SK-N-SH treated with all-trans-retinoic acid at 6 μM for 48 hours (cell line): ENCODE measurements at regions not wholly inside any gene's neighbourhood (a gene's known extent, or its start where the extent isn't known, plus 50 kb on each side); places are given as distances from the start of the nearest gene placed in this dataset.

Source experiments
- PPARA ChIP-seq: fragments of 250-450 bp; sonication (Bioruptor Pico); IDR thresholded peaks from 2 replicates; pipeline ENCODE4 v1.5.0; 2020; ENCODE audit warnings: mild to moderate bottlenecking, borderline replicate concordance
- ZFP3 ChIP-seq: fragments of 250-450 bp; sonication (Bioruptor Pico); IDR thresholded peaks from 2 replicates; pipeline ENCODE4 v1.5.0; 2020; ENCODE audit warnings: mild to moderate bottlenecking, moderate library complexity
- ZNF565 ChIP-seq: fragments of 450-650 bp; formaldehyde crosslinking; conservative IDR thresholded peaks from 2 replicates; pipeline ENCODE4 v1.5.0; 2020; ENCODE audit warnings: low read depth, mild to moderate bottlenecking, moderate library complexity
- ZNF70 ChIP-seq: fragments of 450-650 bp; formaldehyde crosslinking; IDR thresholded peaks from 2 replicates; pipeline ENCODE4 v1.5.0; 2020; ENCODE audit warnings: mild to moderate bottlenecking, moderate library complexity
- TF ChIP-seq, protein P1 (sequence below): fragments of 250-450 bp; sonication (Bioruptor Pico); IDR thresholded peaks from 2 replicates; pipeline ENCODE4 v1.5.1; 2021; ENCODE audit warnings: mild to moderate bottlenecking, moderate library complexity
- TF ChIP-seq, protein P2 (sequence below): fragments of 250-450 bp; sonication (Bioruptor Pico); IDR thresholded peaks from 2 replicates; pipeline ENCODE4 v1.8.0; 2020; ENCODE audit warnings: mild to moderate bottlenecking, moderate library complexity, borderline replicate concordance
- TF ChIP-seq, protein P3 (sequence below): fragments of 250-450 bp; sonication (Bioruptor Pico); IDR thresholded peaks from 2 replicates; pipeline ENCODE4 v1.5.1; 2020; ENCODE audit warnings: low read depth, mild to moderate bottlenecking, moderate library complexity
- TF ChIP-seq, protein P4 (sequence below): fragments of 250-450 bp; sonication (Bioruptor Pico); IDR thresholded peaks from 2 replicates; pipeline ENCODE4 v1.8.0; 2021; ENCODE audit warnings: low read depth, mild to moderate bottlenecking, moderate library complexity, borderline replicate concordance

DNA sequence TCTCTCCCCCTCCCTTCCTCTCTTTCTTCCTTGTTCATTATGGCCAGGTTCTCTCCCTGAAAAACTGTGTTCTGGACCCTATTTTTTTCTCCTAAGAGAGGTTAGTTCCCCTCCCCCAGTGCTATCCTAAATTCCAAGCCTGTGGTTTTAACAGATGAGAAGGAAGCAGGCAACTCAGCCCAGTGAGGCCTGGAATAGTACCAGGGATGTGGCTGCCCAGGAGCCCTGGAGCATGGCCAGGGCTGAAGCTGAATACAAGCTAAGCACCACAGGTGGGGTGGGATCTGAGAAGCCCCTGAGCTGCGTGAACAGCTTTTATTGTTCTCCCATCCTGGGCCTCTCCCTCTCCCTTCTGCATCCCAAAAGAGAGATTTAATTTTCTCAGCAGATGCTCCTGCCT lies 1581.3 kb upstream of the TMEM132C start:
- no peak for TF ChIP-seq ZNF565 (CRISPR knock-in tag)
- TF ChIP-seq, protein P1, sequence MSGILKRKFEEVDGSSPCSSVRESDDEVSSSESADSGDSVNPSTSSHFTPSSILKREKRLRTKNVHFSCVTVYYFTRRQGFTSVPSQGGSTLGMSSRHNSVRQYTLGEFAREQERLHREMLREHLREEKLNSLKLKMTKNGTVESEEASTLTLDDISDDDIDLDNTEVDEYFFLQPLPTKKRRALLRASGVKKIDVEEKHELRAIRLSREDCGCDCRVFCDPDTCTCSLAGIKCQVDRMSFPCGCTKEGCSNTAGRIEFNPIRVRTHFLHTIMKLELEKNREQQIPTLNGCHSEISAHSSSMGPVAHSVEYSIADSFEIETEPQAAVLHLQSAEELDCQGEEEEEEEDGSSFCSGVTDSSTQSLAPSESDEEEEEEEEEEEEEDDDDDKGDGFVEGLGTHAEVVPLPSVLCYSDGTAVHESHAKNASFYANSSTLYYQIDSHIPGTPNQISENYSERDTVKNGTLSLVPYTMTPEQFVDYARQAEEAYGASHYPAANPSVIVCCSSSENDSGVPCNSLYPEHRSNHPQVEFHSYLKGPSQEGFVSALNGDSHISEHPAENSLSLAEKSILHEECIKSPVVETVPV (CRISPR knock-in tag) = no peak
- no peak for TF ChIP-seq PPARA
- TF ChIP-seq, protein P2, sequence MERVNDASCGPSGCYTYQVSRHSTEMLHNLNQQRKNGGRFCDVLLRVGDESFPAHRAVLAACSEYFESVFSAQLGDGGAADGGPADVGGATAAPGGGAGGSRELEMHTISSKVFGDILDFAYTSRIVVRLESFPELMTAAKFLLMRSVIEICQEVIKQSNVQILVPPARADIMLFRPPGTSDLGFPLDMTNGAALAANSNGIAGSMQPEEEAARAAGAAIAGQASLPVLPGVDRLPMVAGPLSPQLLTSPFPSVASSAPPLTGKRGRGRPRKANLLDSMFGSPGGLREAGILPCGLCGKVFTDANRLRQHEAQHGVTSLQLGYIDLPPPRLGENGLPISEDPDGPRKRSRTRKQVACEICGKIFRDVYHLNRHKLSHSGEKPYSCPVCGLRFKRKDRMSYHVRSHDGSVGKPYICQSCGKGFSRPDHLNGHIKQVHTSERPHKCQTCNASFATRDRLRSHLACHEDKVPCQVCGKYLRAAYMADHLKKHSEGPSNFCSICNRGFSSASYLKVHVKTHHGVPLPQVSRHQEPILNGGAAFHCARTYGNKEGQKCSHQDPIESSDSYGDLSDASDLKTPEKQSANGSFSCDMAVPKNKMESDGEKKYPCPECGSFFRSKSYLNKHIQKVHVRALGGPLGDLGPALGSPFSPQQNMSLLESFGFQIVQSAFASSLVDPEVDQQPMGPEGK = no peak
- TF ChIP-seq, protein P3, sequence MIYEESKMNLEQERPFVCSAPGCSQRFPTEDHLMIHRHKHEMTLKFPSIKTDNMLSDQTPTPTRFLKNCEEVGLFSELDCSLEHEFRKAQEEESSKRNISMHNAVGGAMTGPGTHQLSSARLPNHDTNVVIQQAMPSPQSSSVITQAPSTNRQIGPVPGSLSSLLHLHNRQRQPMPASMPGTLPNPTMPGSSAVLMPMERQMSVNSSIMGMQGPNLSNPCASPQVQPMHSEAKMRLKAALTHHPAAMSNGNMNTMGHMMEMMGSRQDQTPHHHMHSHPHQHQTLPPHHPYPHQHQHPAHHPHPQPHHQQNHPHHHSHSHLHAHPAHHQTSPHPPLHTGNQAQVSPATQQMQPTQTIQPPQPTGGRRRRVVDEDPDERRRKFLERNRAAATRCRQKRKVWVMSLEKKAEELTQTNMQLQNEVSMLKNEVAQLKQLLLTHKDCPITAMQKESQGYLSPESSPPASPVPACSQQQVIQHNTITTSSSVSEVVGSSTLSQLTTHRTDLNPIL = no peak
- TF ChIP-seq ZFP3 (CRISPR knock-in tag) = no peak
- TF ChIP-seq, protein P4, sequence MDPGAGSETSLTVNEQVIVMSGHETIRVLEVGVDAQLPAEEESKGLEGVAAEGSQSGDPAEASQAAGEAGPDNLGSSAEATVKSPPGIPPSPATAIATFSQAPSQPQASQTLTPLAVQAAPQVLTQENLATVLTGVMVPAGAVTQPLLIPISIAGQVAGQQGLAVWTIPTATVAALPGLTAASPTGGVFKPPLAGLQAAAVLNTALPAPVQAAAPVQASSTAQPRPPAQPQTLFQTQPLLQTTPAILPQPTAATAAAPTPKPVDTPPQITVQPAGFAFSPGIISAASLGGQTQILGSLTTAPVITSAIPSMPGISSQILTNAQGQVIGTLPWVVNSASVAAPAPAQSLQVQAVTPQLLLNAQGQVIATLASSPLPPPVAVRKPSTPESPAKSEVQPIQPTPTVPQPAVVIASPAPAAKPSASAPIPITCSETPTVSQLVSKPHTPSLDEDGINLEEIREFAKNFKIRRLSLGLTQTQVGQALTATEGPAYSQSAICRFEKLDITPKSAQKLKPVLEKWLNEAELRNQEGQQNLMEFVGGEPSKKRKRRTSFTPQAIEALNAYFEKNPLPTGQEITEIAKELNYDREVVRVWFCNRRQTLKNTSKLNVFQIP (CRISPR knock-in tag) = no peak
- TF ChIP-seq ZNF70 (CRISPR knock-in tag) = no peak
